Activated T-cell treated with anti-CD3 and anti-CD28 coated beads for 1 hour (primary cell): ENCODE measurements at regions not wholly inside any gene's neighbourhood (a gene's known extent, or its start where the extent isn't known, plus 50 kb on each side); places are given as distances from the start of the nearest gene placed in this dataset.
"Not testable (repeated sequence)": the region's sequence is repeated elsewhere in the genome, so short reads cannot be mapped to it uniquely, and the experiment has no call there.

Experiments used
- DNase-seq: peaks from one replicate; pipeline ENCODE4 v3.0.0-alpha.2; 2020; ENCODE audit warnings: low read depth

DNA sequence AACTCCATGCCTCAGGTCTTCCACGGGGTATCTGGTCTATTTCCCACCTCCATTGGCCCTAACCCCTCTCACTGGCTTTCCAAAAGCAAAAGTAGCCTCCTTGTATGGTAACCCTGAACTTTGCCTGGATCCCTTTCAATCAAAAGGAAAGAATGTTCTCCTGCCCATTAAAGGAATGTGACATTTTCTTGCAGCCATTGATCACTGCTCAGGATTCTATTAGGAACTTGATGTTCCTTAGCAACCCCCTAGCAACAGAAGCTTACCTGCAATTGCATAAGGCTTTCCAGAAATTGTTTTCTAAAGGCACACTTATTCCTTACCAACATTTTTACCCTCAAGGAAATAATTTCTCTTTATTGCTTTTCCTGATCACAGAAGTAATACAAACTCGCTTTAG lies 91.4 kb upstream of the AGAP1 start:
- no peak for DNase-seq

DNA sequence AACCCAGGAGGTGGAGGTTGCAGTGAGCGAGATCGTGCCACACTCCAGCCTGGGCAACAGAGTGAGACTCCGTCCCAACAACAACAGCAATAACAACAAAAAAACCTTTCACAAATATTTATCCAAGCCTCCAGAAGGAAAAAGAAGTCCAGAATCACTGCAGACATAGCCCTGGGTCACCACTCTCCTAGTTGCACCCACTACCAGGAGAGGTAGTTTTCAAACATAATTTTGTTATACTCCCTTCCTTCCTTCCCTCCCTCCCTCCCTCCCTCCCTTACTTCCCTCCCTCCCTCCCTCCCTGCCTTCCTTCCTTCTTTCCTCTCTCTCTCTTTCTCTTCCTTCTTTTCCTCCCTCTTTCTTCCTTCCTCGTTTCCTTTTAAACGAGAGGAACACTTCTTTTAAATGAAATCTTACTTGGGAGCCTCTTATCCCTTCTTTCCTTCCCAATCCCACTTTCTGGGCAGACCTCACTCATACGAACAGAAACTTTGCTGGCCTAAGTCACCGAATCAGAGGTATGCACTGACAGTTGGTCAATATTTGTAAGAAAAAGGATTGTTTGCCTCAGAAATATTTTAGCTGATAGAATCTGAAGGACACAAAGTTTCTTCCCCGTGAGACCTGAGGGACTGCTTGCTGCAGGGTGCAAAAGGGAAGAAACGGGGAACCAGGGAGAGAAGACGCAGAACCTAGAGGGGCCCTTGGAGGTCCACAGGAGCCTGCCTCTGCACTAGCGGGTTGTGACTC lies 88.1 kb upstream of the AGAP1 start:
- no peak for DNase-seq

DNA sequence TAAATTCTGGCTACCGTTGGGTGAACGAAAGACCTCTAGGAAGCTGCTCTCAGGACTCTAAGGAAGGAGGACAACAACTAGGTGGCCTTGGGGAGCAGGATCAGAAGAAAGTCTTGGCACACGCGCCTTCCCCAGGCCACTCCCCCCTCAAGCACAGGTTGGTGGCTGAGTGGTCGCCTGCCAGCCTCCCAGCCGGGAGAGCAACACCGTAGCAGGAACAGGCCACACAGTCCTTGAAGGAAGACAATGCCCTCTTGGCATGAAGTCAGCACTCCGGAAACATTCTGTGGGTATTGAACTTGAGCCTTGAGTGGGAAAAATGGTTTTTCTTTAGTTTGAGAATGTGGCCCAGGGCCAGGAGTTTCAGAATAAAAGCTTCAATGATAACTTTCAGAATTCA lies 87.4 kb upstream of the AGAP1 start:
- no peak for DNase-seq

- no peak for DNase-seq
Measured at GRCh38 chr2:235411905-235412485, 81.8 kb upstream of the AGAP1 start.

- DNase-seq, result no peak
Measured at GRCh38 chr2:235413064-235413463, 80.8 kb upstream of the AGAP1 start.

GRCh38 chr2:235414422-235414821 lies 79.4 kb upstream of the AGAP1 start:
- no peak for DNase-seq

DNA sequence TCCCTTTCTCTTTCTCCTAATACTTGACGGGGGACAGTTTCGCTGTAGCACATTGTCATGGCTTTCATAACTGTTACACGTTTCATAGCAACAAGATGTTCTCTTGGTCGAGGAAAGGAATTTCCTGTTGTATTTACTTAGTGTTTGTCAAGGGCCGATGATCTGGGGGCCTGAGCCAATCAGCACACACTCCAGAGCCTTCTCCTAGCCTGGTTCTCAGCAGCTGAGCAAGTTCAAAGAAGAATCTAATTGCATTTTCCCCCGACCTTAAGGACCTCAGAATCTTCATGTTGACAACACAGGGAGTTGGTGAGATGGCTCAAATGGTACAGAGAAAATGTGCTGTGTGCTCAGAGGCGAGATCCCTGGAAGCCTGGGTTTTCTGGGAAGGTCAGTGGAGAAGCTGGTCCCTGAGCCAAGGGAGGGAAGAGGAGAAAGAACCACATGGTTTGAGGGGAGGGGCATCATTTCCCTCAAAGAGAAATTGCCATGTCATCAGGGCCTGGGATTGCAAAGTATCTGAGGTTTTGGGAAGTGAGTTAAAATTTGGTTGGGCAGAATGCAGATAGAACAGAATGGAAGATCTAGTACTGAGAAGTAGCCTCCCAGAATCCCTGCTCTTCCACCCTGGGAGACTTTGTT lies 76.9 kb upstream of the AGAP1 start:
- DNase-seq, result no peak

- no peak for DNase-seq
Measured at GRCh38 chr2:235418918-235419317, 74.9 kb upstream of the AGAP1 start.

- no peak for DNase-seq
Measured at GRCh38 chr2:235419996-235420395, 73.8 kb upstream of the AGAP1 start.

DNA sequence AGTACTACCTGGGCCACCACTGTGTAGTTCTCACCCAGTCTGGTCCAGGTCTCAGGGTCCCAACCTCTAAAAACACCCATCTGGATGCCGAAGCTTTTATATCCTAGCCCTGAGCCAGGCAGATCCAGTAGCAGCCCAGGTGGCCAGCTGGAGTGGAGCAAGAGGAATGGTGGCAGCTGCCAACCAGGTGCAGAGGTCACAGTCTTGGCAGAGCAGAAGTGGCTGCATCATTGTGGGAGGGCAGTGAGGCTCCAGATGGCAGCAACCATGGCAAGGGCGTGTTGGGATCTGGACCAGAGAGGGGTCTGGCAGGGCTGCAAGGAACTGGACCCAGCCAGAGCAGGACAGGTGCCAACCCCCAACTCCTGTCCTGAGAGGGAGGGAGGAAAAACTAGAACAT lies 72.2 kb upstream of the AGAP1 start:
- no peak for DNase-seq

GRCh38 chr2:235430366-235431083 lies 63.3 kb upstream of the AGAP1 start:
- DNase-seq, result no peak

- no peak for DNase-seq
Measured at GRCh38 chr2:235432741-235433520, 60.9 kb upstream of the AGAP1 start.

- DNase-seq, result no peak
Measured at GRCh38 chr2:235433860-235434259, 60.0 kb upstream of the AGAP1 start.

- no peak for DNase-seq
Measured at GRCh38 chr2:235439959-235440662, 53.7 kb upstream of the AGAP1 start.

- not testable (repeated sequence) for DNase-seq
Measured at GRCh38 chr2:235443580-235443979, 50.3 kb upstream of the AGAP1 start.
